Suprapubic skin (tissue), 4 donors: ENCODE measurements at regions not wholly inside any gene's neighbourhood (a gene's known extent, or its start where the extent isn't known, plus 50 kb on each side); places are given as distances from the start of the nearest gene placed in this dataset.

Source experiments
- CTCF ChIP-seq, 2 donors: fragments of 200-600 bp in 1 of 2; fragments of 450-650 bp in 1 of 2; sonication (generic) in 1 of 2; IDR thresholded peaks; one replicate each; pipeline ENCODE4 v1.5.1; 2016 to 2019; ENCODE audit warnings: antibody characterized with exemption in 2 of 2, mild to moderate bottlenecking in 1 of 2, moderate library complexity in 1 of 2
- EP300 ChIP-seq: sonication (generic); formaldehyde crosslinking; IDR thresholded peaks from one replicate; pipeline ENCODE4 v1.6.1; 2017; ENCODE audit warnings: antibody characterized with exemption
- POLR2A ChIP-seq, 2 donors: fragments of 450-650 bp; IDR thresholded peaks; one replicate each; pipeline ENCODE4 v1.6.1; 2017; ENCODE audit warnings: antibody characterized with exemption in 2 of 2, mild to moderate bottlenecking in 2 of 2, moderate library complexity in 2 of 2
- POLR2AphosphoS5 ChIP-seq, 3 donors: sonication (generic); formaldehyde crosslinking; IDR thresholded peaks; one replicate each; pipeline ENCODE4 v1.6.1; 2017; ENCODE audit warnings: antibody characterized with exemption in 3 of 3

- TF ChIP-seq POLR2A (IDR thresholded peaks at IDR 0.05): no peak
- TF ChIP-seq POLR2AphosphoS5 (IDR thresholded peaks at IDR 0.05): no peak
- no peak for TF ChIP-seq CTCF (IDR thresholded peaks at IDR 0.05)
- TF ChIP-seq EP300: no peak
These were observed 102.0 kb upstream of the TBX20 start for GRCh38 chr7:35355911-35356310.
